ENCODE measurements at regions not wholly inside any gene's neighbourhood (a gene's known extent, or its start where the extent isn't known, plus 50 kb on each side); places are given as distances from the start of the nearest gene placed in this dataset.

DNA sequence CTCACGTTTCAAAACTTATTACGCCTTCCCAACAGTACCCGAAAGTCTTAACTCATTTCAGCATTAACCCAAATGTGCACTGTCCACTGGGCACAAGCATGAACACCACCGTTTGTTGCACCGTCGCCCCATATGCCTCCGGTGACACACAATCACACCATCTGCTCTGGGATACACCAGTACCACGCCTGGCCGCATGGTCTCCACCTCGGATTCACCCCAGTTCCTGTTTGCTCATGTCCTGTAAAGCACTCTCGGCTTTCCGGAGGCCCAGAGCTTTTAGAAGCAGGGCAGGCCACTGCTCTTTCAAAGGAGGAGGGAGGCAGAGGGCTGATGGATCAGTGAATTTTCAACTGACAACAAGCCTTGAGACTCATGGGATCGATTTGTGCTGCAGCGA lies 1570.0 kb upstream of the DEFB115 start:
- H3K4me1 ChIP-seq (ENCODE audit: control insufficient read depth in 2 of 2, insufficient read depth in 2 of 2, low read length in 2 of 2) = no peaks in the 10 kb centered on the region
- no peak overlapping the region for H3K27ac ChIP-seq (ENCODE audit: low read depth in 1 of 2, low read length in 1 of 2)
- H3K4me3 ChIP-seq (ENCODE audit: low read length in 2 of 2) = no peak overlapping the region
- H3K36me3 ChIP-seq (ENCODE audit: control insufficient read depth in 2 of 2, insufficient read depth in 2 of 2, low read length in 1 of 2) = no peaks in the 10 kb centered on the region
- 88% methylated on average over 14 of the region's 14 CpGs for WGBS
- peaks cover 0 to 28% of the 10 kb centered on the region in 2 donors for H3K9me3 ChIP-seq (ENCODE audit: control insufficient read depth in 2 of 2, insufficient read depth in 1 of 2, low read length in 1 of 2)
- DNase-seq (ENCODE audit: low read depth in 6 of 9, low spot score in 9 of 9) = no peak
- H3K27me3 ChIP-seq (ENCODE audit: control insufficient read depth in 2 of 2, insufficient read depth in 1 of 2, low read length in 1 of 2) = no peaks in the 10 kb centered on the region

DNA sequence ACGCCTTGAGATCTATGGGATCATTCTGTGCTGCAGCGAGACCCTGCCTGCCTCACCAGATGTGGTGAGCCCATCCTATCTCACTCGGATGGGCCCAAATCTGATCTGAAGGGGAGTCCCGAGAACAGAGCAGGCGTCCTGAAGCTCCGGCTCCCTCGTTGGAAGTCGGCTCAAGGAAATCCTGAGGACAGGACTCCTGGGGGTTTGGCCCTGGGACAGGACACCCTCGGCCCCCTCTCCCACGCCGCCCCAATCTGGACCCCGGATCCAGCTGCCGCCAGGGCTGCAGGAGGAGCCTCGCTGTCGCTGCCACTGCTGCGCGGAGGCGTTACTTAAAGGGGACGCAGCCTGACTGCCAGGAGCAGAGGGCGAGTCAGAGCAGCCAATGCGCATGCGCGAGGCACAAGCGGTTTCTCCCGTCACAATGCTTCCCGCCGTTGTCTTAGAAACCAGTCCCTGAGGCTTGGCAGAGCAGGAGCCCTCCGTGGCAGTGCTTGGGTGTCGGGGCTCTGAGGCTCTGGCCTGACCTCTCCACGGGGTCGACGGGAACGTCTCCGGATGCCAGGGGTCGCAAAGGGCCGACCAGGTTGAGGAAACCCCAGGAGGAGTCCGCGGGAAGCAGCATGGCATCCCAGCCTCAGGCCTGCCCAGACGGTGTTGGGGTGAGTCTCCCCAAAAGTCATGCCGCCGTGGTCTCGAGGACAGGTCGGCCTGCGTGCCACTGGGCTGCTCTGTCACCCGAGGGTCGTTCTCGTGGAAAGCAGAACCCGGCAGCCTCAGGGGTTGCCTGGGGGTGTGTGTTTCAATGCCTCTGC lies 1567.8 kb upstream of the DEFB115 start:
- 59% methylated on average over 48 of the region's 48 CpGs for WGBS
- Histone ChIP-seq H3K27me3 (ENCODE audit: control insufficient read depth in 2 of 2, insufficient read depth in 1 of 2, low read length in 1 of 2) (no peaks in the 10 kb centered on the region), H3K36me3 (ENCODE audit: control insufficient read depth in 2 of 2, insufficient read depth in 2 of 2, low read length in 1 of 2) (no peaks in the 10 kb centered on the region), H3K9me3 (ENCODE audit: control insufficient read depth in 2 of 2, insufficient read depth in 1 of 2, low read length in 1 of 2) (peaks cover 0 to 28% of the 10 kb centered on the region in 2 donors), H3K4me1 (ENCODE audit: control insufficient read depth in 2 of 2, insufficient read depth in 2 of 2, low read length in 2 of 2) (no peaks in the 10 kb centered on the region), H3K4me3 (ENCODE audit: low read length in 2 of 2) (peak overlapping the region in 1 of 2 donors; percentile 29), H3K27ac (ENCODE audit: low read depth in 1 of 2, low read length in 1 of 2) (no peak overlapping the region)
- DNase-seq (ENCODE audit: low read depth in 6 of 9, low spot score in 9 of 9) = peak in 1 of 9 donors; percentile 22

- peaks cover 0 to 28% of the 10 kb centered on the region in 2 donors for H3K9me3 ChIP-seq (ENCODE audit: control insufficient read depth in 2 of 2, insufficient read depth in 1 of 2, low read length in 1 of 2)
- DNase-seq (ENCODE audit: low read depth in 6 of 9, low spot score in 9 of 9) = no peak
- no peak overlapping the region for H3K4me3 ChIP-seq (ENCODE audit: low read length in 2 of 2)
- no peaks in the 10 kb centered on the region for H3K27me3 ChIP-seq (ENCODE audit: control insufficient read depth in 2 of 2, insufficient read depth in 1 of 2, low read length in 1 of 2)
- H3K36me3 ChIP-seq (ENCODE audit: control insufficient read depth in 2 of 2, insufficient read depth in 2 of 2, low read length in 1 of 2) = no peaks in the 10 kb centered on the region
- no peaks in the 10 kb centered on the region for H3K4me1 ChIP-seq (ENCODE audit: control insufficient read depth in 2 of 2, insufficient read depth in 2 of 2, low read length in 2 of 2)
- 94% methylated on average over 19 of the region's 19 CpGs for WGBS
- no peak overlapping the region for H3K27ac ChIP-seq (ENCODE audit: low read depth in 1 of 2, low read length in 1 of 2)
These were observed 1567.2 kb upstream of the DEFB115 start for GRCh38 chr20:29690274-29690673.

- peaks cover 25 to 39% of the 10 kb centered on the region in 2 donors for H3K9me3 ChIP-seq (ENCODE audit: control insufficient read depth in 2 of 2, insufficient read depth in 1 of 2, low read length in 1 of 2)
- WGBS = 48% methylated on average over 35 of the region's 35 CpGs
- no peak for DNase-seq (ENCODE audit: low read depth in 6 of 9, low spot score in 9 of 9)
These were observed 1516.9 kb upstream of the DEFB115 start for GRCh38 chr20:29740601-29740950.

GRCh38 chr20:29740951-29741593 lies 1516.4 kb upstream of the DEFB115 start:
- H3K9me3 ChIP-seq (ENCODE audit: control insufficient read depth in 2 of 2, insufficient read depth in 1 of 2, low read length in 1 of 2) = peaks cover 25 to 39% of the 10 kb centered on the region in 2 donors
- H3K4me1 ChIP-seq (ENCODE audit: control insufficient read depth in 2 of 2, insufficient read depth in 2 of 2, low read length in 2 of 2) = no peaks in the 10 kb centered on the region
- H3K36me3 ChIP-seq (ENCODE audit: control insufficient read depth in 2 of 2, insufficient read depth in 2 of 2, low read length in 1 of 2) = no peaks in the 10 kb centered on the region
- peaks cover 0 to 2% of the 10 kb centered on the region in 2 donors for H3K27me3 ChIP-seq (ENCODE audit: control insufficient read depth in 2 of 2, insufficient read depth in 1 of 2, low read length in 1 of 2)
- no peak overlapping the region for H3K27ac ChIP-seq (ENCODE audit: low read depth in 1 of 2, low read length in 1 of 2)
- WGBS = 43% methylated on average over 51 of the region's 51 CpGs
- DNase-seq (ENCODE audit: low read depth in 6 of 9, low spot score in 9 of 9) = no peak
- H3K4me3 ChIP-seq (ENCODE audit: low read length in 2 of 2) = no peak overlapping the region

More at GRCh38 chr20:29740601-29740950, 1516.9 kb upstream of the DEFB115 start:
- H3K4me3 ChIP-seq (ENCODE audit: low read length in 2 of 2) = no peak overlapping the region
- no peak overlapping the region for H3K27ac ChIP-seq (ENCODE audit: low read depth in 1 of 2, low read length in 1 of 2)
- H3K27me3 ChIP-seq (ENCODE audit: control insufficient read depth in 2 of 2, insufficient read depth in 1 of 2, low read length in 1 of 2) = peaks cover 0 to 2% of the 10 kb centered on the region in 2 donors
- no peaks in the 10 kb centered on the region for H3K4me1 ChIP-seq (ENCODE audit: control insufficient read depth in 2 of 2, insufficient read depth in 2 of 2, low read length in 2 of 2)
- no peaks in the 10 kb centered on the region for H3K36me3 ChIP-seq (ENCODE audit: control insufficient read depth in 2 of 2, insufficient read depth in 2 of 2, low read length in 1 of 2)

GRCh38 chr20:29741594-29741893 lies 1515.9 kb upstream of the DEFB115 start:
- 39% methylated on average over 13 of the region's 13 CpGs for WGBS
- Histone ChIP-seq H3K9me3 (ENCODE audit: control insufficient read depth in 2 of 2, insufficient read depth in 1 of 2, low read length in 1 of 2) (peaks cover 25 to 39% of the 10 kb centered on the region in 2 donors), H3K4me1 (ENCODE audit: control insufficient read depth in 2 of 2, insufficient read depth in 2 of 2, low read length in 2 of 2) (no peaks in the 10 kb centered on the region), H3K4me3 (ENCODE audit: low read length in 2 of 2) (no peak overlapping the region), H3K27me3 (ENCODE audit: control insufficient read depth in 2 of 2, insufficient read depth in 1 of 2, low read length in 1 of 2) (peaks cover 0 to 2% of the 10 kb centered on the region in 2 donors), H3K36me3 (ENCODE audit: control insufficient read depth in 2 of 2, insufficient read depth in 2 of 2, low read length in 1 of 2) (no peaks in the 10 kb centered on the region), H3K27ac (ENCODE audit: low read depth in 1 of 2, low read length in 1 of 2) (no peak overlapping the region)
- DNase-seq (ENCODE audit: low read depth in 6 of 9, low spot score in 9 of 9) = no peak

- Histone ChIP-seq H3K9me3 (ENCODE audit: control insufficient read depth in 2 of 2, insufficient read depth in 1 of 2, low read length in 1 of 2) (peaks cover 25 to 39% of the 10 kb centered on the region in 2 donors), H3K4me1 (ENCODE audit: control insufficient read depth in 2 of 2, insufficient read depth in 2 of 2, low read length in 2 of 2) (no peaks in the 10 kb centered on the region), H3K4me3 (ENCODE audit: low read length in 2 of 2) (no peak overlapping the region), H3K27ac (ENCODE audit: low read depth in 1 of 2, low read length in 1 of 2) (no peak overlapping the region), H3K27me3 (ENCODE audit: control insufficient read depth in 2 of 2, insufficient read depth in 1 of 2, low read length in 1 of 2) (peaks cover 0 to 2% of the 10 kb centered on the region in 2 donors), H3K36me3 (ENCODE audit: control insufficient read depth in 2 of 2, insufficient read depth in 2 of 2, low read length in 1 of 2) (no peaks in the 10 kb centered on the region)
- DNase-seq (ENCODE audit: low read depth in 6 of 9, low spot score in 9 of 9) = no peak
- WGBS = 46% methylated on average over 88 of the region's 88 CpGs
These were observed 1515.4 kb upstream of the DEFB115 start for GRCh38 chr20:29741894-29742698.

GRCh38 chr20:29742699-29743100 lies 1514.8 kb upstream of the DEFB115 start:
- H3K4me3 ChIP-seq (ENCODE audit: low read length in 2 of 2) = no peak overlapping the region
- H3K4me1 ChIP-seq (ENCODE audit: control insufficient read depth in 2 of 2, insufficient read depth in 2 of 2, low read length in 2 of 2) = no peaks in the 10 kb centered on the region
- WGBS = 40% methylated on average over 41 of the region's 41 CpGs
- peaks cover 25 to 39% of the 10 kb centered on the region in 2 donors for H3K9me3 ChIP-seq (ENCODE audit: control insufficient read depth in 2 of 2, insufficient read depth in 1 of 2, low read length in 1 of 2)
- no peak for DNase-seq (ENCODE audit: low read depth in 6 of 9, low spot score in 9 of 9)
- no peak overlapping the region for H3K27ac ChIP-seq (ENCODE audit: low read depth in 1 of 2, low read length in 1 of 2)
- no peaks in the 10 kb centered on the region for H3K36me3 ChIP-seq (ENCODE audit: control insufficient read depth in 2 of 2, insufficient read depth in 2 of 2, low read length in 1 of 2)
- peaks cover 0 to 2% of the 10 kb centered on the region in 2 donors for H3K27me3 ChIP-seq (ENCODE audit: control insufficient read depth in 2 of 2, insufficient read depth in 1 of 2, low read length in 1 of 2)

Measured in thymus (tissue), 11 donors.